IMR-90 (cell line): ENCODE measurements at regions not wholly inside any gene's neighbourhood (a gene's known extent, or its start where the extent isn't known, plus 50 kb on each side); places are given as distances from the start of the nearest gene placed in this dataset.

Experiments used
- CEBPB ChIP-seq: IDR thresholded peaks from 2 replicates; pipeline ENCODE4 v1.6.1; 2012; ENCODE audit warnings: low read depth, low read length, improper control_type of control experiment
- MAFK ChIP-seq: IDR thresholded peaks from 2 replicates; pipeline ENCODE4 v1.6.1; 2012; ENCODE audit warnings: low read depth, low read length, improper control_type of control experiment
- MAZ ChIP-seq: IDR thresholded peaks from 2 replicates; pipeline ENCODE4 v1.6.1; 2012; ENCODE audit warnings: low read depth, mild to moderate bottlenecking, low read length, improper control_type of control experiment, moderate library complexity, borderline replicate concordance
- MXI1 ChIP-seq: IDR thresholded peaks from 2 replicates; pipeline ENCODE4 v1.6.1; 2012; ENCODE audit warnings: low read depth, mild to moderate bottlenecking, low read length, moderate library complexity, borderline replicate concordance
- POLR2A ChIP-seq: IDR thresholded peaks from 2 replicates; pipeline ENCODE4 v1.6.1; 2012; ENCODE audit warnings: mild to moderate bottlenecking, low read depth, low read length
- RCOR1 ChIP-seq: IDR thresholded peaks from 2 replicates; pipeline ENCODE4 v1.6.1; 2012; ENCODE audit warnings: mild to moderate bottlenecking, low read length, improper control_type of control experiment; ENCODE audit not compliant: insufficient replicate concordance
- RFX5 ChIP-seq: IDR thresholded peaks from 2 replicates; pipeline ENCODE4 v1.8.0; 2012; ENCODE audit warnings: low read depth, mild to moderate bottlenecking, low read length, moderate library complexity
- SMC3 ChIP-seq: fragments of 150-350 bp; IDR thresholded peaks from 2 replicates; pipeline ENCODE4 v1.6.1; 2016; ENCODE audit warnings: low read depth, mild to moderate bottlenecking, antibody characterized with exemption, low read length, moderate library complexity
- TF ChIP-seq, protein P1 (sequence below): conservative IDR thresholded peaks from 2 replicates; pipeline ENCODE4 v1.5.1; 2012; ENCODE audit warnings: mild to moderate bottlenecking, low read depth, low read length, improper control_type of control experiment
- TF ChIP-seq, protein P2 (sequence below): fragments of 150-350 bp; IDR thresholded peaks from 2 replicates; pipeline ENCODE4 v1.6.1; 2017; ENCODE audit warnings: mild to moderate bottlenecking, antibody characterized with exemption, low read length, low read depth

DNA sequence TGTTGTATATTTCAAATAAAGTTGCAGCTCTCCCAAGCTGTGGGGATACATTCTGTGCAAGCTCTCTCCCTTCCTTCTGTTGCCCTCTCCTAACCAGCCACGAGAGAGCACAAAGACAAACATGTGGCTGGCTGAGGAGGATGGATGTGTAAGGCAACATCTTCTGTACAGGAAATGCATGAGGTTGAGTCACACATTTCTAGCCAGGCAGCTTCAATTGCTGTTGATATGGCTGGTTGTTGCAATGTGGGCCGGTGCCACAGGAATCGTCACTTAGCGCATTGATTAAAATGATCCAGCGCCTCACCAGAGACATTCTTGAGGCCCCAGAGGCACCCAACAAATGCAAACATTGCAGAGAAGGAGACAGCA lies 207.1 kb downstream of the ICE1 start:
- TF ChIP-seq, protein P1, sequence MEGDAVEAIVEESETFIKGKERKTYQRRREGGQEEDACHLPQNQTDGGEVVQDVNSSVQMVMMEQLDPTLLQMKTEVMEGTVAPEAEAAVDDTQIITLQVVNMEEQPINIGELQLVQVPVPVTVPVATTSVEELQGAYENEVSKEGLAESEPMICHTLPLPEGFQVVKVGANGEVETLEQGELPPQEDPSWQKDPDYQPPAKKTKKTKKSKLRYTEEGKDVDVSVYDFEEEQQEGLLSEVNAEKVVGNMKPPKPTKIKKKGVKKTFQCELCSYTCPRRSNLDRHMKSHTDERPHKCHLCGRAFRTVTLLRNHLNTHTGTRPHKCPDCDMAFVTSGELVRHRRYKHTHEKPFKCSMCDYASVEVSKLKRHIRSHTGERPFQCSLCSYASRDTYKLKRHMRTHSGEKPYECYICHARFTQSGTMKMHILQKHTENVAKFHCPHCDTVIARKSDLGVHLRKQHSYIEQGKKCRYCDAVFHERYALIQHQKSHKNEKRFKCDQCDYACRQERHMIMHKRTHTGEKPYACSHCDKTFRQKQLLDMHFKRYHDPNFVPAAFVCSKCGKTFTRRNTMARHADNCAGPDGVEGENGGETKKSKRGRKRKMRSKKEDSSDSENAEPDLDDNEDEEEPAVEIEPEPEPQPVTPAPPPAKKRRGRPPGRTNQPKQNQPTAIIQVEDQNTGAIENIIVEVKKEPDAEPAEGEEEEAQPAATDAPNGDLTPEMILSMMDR, result no peak
- TF ChIP-seq, protein P2, sequence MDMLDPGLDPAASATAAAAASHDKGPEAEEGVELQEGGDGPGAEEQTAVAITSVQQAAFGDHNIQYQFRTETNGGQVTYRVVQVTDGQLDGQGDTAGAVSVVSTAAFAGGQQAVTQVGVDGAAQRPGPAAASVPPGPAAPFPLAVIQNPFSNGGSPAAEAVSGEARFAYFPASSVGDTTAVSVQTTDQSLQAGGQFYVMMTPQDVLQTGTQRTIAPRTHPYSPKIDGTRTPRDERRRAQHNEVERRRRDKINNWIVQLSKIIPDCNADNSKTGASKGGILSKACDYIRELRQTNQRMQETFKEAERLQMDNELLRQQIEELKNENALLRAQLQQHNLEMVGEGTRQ, result no peak
- TF ChIP-seq SMC3, result no peak
- TF ChIP-seq RCOR1, result no peak
- TF ChIP-seq CEBPB, result no peak
- no peak for TF ChIP-seq POLR2A
- no peak for TF ChIP-seq MAZ
- no peak for TF ChIP-seq MXI1
- no peak for TF ChIP-seq MAFK
- no peak for TF ChIP-seq RFX5
